ENCODE measurements at regions not wholly inside any gene's neighbourhood (a gene's known extent, or its start where the extent isn't known, plus 50 kb on each side); places are given as distances from the start of the nearest gene placed in this dataset.

GRCh38 chr16:51327001-51327400 is 175.9 kb upstream of the SALL1 start:
- H3K79me1 ChIP-seq (ENCODE audit: low read depth in 1 of 2, low read length in 2 of 2) = no peaks in the 10 kb centered on the region
- peak; percentile 68 for DNase-seq
- no peak overlapping the region for H3K18ac ChIP-seq (ENCODE audit: low read depth, low read length)
- H2BK120ac ChIP-seq (ENCODE audit: low read depth, low read length) = no peak overlapping the region; the same call in 1 of the 2 replicates
- no peaks in the 10 kb centered on the region for H4K20me1 ChIP-seq (ENCODE audit: insufficient read depth, low read length)
- H4K8ac ChIP-seq (ENCODE audit: low read depth in 2 of 2, low read length in 2 of 2) = no peak overlapping the region
- ChIA-PET POLR2A (ENCODE audit: unreplicated experiment) (no interaction called here), CTCF (no interaction called here)
- H3K4ac ChIP-seq (ENCODE audit: low read depth, low read length) = no peak overlapping the region
- TF ChIP-seq POLR2A (IDR thresholded peaks at IDR 0.05; ENCODE audit: low read depth, low read length) (no peak), BHLHE40 (IDR thresholded peaks at IDR 0.05; ENCODE audit: low read depth, low read length) (no peak), USF2 (IDR thresholded peaks at IDR 0.05; ENCODE audit: low read depth, low read length) (no peak), MXI1 (IDR thresholded peaks at IDR 0.05; ENCODE audit: borderline replicate concordance, low read depth, low read length) (no peak), SMC3 (IDR thresholded peaks at IDR 0.05; ENCODE audit: low read depth, low read length) (no peak), ELK1 (IDR thresholded peaks at IDR 0.05; ENCODE audit: borderline replicate concordance, low read depth, low read length) (no peak), NFE2L2 (IDR thresholded peaks at IDR 0.05; ENCODE audit: low read depth, low read length) (no peak), RCOR1 (IDR thresholded peaks at IDR 0.05; ENCODE audit: insufficient replicate concordance, low read length) (no peak), FOS (IDR thresholded peaks at IDR 0.05; ENCODE audit: low read depth, low read length) (0 out of 2 replicates have a peak, but pooled peaks have one; percentile 20), CEBPB (IDR thresholded peaks at IDR 0.05; ENCODE audit: low read depth, low read length) (peak; percentile 62), CHD1 (IDR thresholded peaks at IDR 0.05; ENCODE audit: low read depth, low read length) (no peak), CTCF (conservative IDR thresholded peaks at IDR 0.05; ENCODE audit: low read depth, low read length) (no peak), RAD21 (IDR thresholded peaks at IDR 0.05; ENCODE audit: low read length) (no peak), RFX5 (IDR thresholded peaks at IDR 0.05; ENCODE audit: low read depth, low read length) (no peak)
- no peaks in the 10 kb centered on the region for H3K36me3 ChIP-seq (ENCODE audit: control insufficient read depth, insufficient read depth, low read length)
- H3K9me3 ChIP-seq (ENCODE audit: control insufficient read depth, insufficient read depth, low read length) = no peaks in the 10 kb centered on the region
- H2BK15ac ChIP-seq (ENCODE audit: low read depth, low read length) = no peak overlapping the region
- H3K4me3 ChIP-seq (ENCODE audit: insufficient read depth, low read depth, low read length) = no peak overlapping the region
- intact Hi-C loops (cut with micrococcal nuclease) (loop anchor here (10.0 kb wide), 1 partner anchor 172 kb away; the partner anchor contains the start of gene SALL1), in situ Hi-C loops (cut with MboI; ENCODE audit: low sequenced_read_pairs) (no loop called here), dilution Hi-C loops (cut with HindIII; ENCODE audit: low sequenced_read_pairs, unreplicated experiment) (no loop called here)
- no peak overlapping the region for H3K14ac ChIP-seq (replicated peaks; ENCODE audit: low read depth, low read length)
- no peaks in the 10 kb centered on the region; the same call in 1 of the 2 replicates for H3K27me3 ChIP-seq (ENCODE audit: control insufficient read depth, insufficient read depth, low read length)
- H3K23ac ChIP-seq (ENCODE audit: low read depth, low read length) = no peak overlapping the region
- peak; percentile 71 for ATAC-seq (ENCODE audit: low read depth)
- H2AK9ac ChIP-seq (replicated peaks; ENCODE audit: low read depth, low read length, poor library complexity) = no peak overlapping the region
- H3K27ac ChIP-seq (ENCODE audit: insufficient read depth, low read length) = no peak overlapping the region
- no peak overlapping the region for H2AK5ac ChIP-seq (ENCODE audit: low read depth, low read length)
- peaks cover 4% of the 10 kb centered on the region for H3K4me1 ChIP-seq (ENCODE audit: control insufficient read depth, insufficient read depth, low read length)
- BruUV-seq (replicated peaks) = no TSS peak
- H3K9ac ChIP-seq (ENCODE audit: low read depth, low read length) = no peak overlapping the region
- H2AFZ ChIP-seq (replicated peaks; ENCODE audit: low read length, poor library complexity) = no peak overlapping the region
- no peak overlapping the region for H3K56ac ChIP-seq (ENCODE audit: extremely low read depth, insufficient read depth, low read length)
- no CpG with 5 or more reads among the region's 2 CpGs for WGBS, 2 experiments (ENCODE audit: extremely low coverage in 2 of 2, insufficient read length in 1 of 2)
- H2BK5ac ChIP-seq (ENCODE audit: low read depth, low read length, poor library complexity, severe bottlenecking) = no peak overlapping the region
- H3K4me2 ChIP-seq (ENCODE audit: low read depth, low read length) = no peak overlapping the region
- peaks cover 9% of the 10 kb centered on the region; the same call in 1 of the 2 replicates for H3K9me1 ChIP-seq (ENCODE audit: insufficient read depth, low read length)
- H4K91ac ChIP-seq (ENCODE audit: insufficient read depth, low read depth, low read length) = no peak overlapping the region
- no peak overlapping the region for H4K5ac ChIP-seq (ENCODE audit: low read depth, low read length)
- no peak overlapping the region for H2BK20ac ChIP-seq (ENCODE audit: low read depth, low read length)

All from IMR-90 (cell line).